Thyroid gland (tissue), 4 donors: ENCODE measurements at regions not wholly inside any gene's neighbourhood (a gene's known extent, or its start where the extent isn't known, plus 50 kb on each side); places are given as distances from the start of the nearest gene placed in this dataset.

Experiments used
- DNase-seq, 2 donors: peaks; one replicate each; pipeline ENCODE4 v3.0.0-alpha.2; 2019
- H3K27ac ChIP-seq, 3 donors: fragments of 200-600 bp; sonication (generic); 1 replicate in 2 of 3; 2 replicates in 1 of 3; pipeline ENCODE4 v1.5.1; 2016 to 2019; ENCODE audit warnings: mild to moderate bottlenecking in 1 of 3, moderate library complexity in 1 of 3
- H3K27me3 ChIP-seq: fragments of 200-600 bp; sonication (generic); one replicate; pipeline ENCODE4 v1.5.1; 2019
- H3K36me3 ChIP-seq, 2 donors: fragments of 200-600 bp; sonication (generic); one replicate each; pipeline ENCODE4 v1.5.1; 2016 to 2019
- H3K4me1 ChIP-seq, 2 donors: fragments of 200-600 bp; sonication (generic); one replicate each; pipeline ENCODE4 v1.5.1; 2017 to 2019
- H3K4me3 ChIP-seq, 3 donors: fragments of 200-600 bp; sonication (generic); replicated peaks in 1 of 3; 1 replicate in 2 of 3; 2 replicates in 1 of 3; pipeline ENCODE4 v1.5.1; 2016; ENCODE audit warnings: mild to moderate bottlenecking in 1 of 3
- H3K9me3 ChIP-seq: fragments of 200-600 bp; sonication (generic); one replicate; pipeline ENCODE4 v1.5.1; 2017
- POLR2A ChIP-seq, 2 donors: fragments of 450-650 bp; IDR thresholded peaks; one replicate each; pipeline ENCODE4 v1.6.1; 2017; ENCODE audit warnings: antibody characterized with exemption in 2 of 2, mild to moderate bottlenecking in 2 of 2, moderate library complexity in 1 of 2
- WGBS, 2 donors: methylation state at CpG; one replicate each; pipeline ENCODE4 v1.1.5; 2017; 5-methylcytosine and 5-hydroxymethylcytosine counted together
- intact Hi-C: fragments of 100-400 bp; cut with DNase I; formaldehyde crosslinking; loops from one replicate; pipeline ENCODE4 v1.15.1; 2023
- TF ChIP-seq, protein P1 (sequence below), 6 experiments: fragments of 200-600 bp in 3 of 6; fragments of 450-650 bp in 3 of 6; sonication (generic) in 3 of 6; IDR thresholded peaks; one replicate each; pipeline ENCODE4 v1.5.1; 2016 to 2019; ENCODE audit warnings: antibody characterized with exemption in 6 of 6, mild to moderate bottlenecking in 2 of 6, inconsistent platforms in 1 of 6, moderate library complexity in 1 of 6

DNA sequence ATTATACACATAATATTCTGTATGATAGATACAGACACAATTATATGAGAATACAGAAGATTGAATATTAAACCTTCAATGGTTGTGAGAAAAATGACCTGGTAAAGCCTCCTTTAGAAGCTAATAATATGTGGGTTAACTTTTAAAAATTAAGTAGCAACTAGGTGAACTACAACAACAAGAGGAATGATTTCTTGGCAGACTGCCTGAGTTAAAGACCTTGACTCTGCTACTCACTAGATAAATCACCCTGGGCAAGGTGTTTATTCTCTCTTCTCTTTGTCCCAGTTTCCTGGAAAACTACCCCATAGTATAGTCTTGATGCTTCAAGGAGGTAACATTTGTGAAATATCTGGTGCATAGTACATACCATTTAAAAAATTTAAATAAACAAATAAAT, 519.6 kb upstream of the TENM4 start:
- no peak overlapping the region for H3K27ac ChIP-seq
- intact Hi-C loops = no loop called here
- H3K4me3 ChIP-seq = no peak overlapping the region
- no peaks in the 10 kb centered on the region for H3K9me3 ChIP-seq
- no peaks in the 10 kb centered on the region for H3K36me3 ChIP-seq
- no peaks in the 10 kb centered on the region for H3K27me3 ChIP-seq
- no peak for DNase-seq
- H3K4me1 ChIP-seq = no peaks in the 10 kb centered on the region
- TF ChIP-seq, protein P1, sequence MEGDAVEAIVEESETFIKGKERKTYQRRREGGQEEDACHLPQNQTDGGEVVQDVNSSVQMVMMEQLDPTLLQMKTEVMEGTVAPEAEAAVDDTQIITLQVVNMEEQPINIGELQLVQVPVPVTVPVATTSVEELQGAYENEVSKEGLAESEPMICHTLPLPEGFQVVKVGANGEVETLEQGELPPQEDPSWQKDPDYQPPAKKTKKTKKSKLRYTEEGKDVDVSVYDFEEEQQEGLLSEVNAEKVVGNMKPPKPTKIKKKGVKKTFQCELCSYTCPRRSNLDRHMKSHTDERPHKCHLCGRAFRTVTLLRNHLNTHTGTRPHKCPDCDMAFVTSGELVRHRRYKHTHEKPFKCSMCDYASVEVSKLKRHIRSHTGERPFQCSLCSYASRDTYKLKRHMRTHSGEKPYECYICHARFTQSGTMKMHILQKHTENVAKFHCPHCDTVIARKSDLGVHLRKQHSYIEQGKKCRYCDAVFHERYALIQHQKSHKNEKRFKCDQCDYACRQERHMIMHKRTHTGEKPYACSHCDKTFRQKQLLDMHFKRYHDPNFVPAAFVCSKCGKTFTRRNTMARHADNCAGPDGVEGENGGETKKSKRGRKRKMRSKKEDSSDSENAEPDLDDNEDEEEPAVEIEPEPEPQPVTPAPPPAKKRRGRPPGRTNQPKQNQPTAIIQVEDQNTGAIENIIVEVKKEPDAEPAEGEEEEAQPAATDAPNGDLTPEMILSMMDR (IDR thresholded peaks at IDR 0.05) = no peak
- TF ChIP-seq POLR2A (IDR thresholded peaks at IDR 0.05) = no peak

DNA sequence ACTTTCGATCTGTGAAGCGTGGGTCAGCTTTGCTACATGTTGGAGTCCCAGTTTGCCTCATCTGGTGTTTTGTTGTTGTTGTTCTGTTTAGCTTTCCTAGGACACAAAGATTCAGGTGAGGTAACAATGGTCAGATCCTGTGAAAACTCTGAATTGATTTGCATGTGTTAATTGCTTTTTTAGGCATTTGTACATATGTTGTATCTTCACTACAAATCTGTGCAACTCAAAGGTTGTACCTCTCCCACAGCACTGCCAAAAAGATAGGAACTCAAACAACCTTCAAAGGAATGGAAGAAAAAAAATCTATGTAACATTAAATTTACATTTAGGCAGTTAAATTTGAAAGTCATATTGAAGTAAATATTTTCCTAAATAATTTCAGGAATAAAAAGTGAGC, 518.5 kb upstream of the TENM4 start:
- no peaks in the 10 kb centered on the region for H3K36me3 ChIP-seq
- 87 to 89% methylated on average over 2 of the region's 2 CpGs for WGBS, 2 donors

DNA sequence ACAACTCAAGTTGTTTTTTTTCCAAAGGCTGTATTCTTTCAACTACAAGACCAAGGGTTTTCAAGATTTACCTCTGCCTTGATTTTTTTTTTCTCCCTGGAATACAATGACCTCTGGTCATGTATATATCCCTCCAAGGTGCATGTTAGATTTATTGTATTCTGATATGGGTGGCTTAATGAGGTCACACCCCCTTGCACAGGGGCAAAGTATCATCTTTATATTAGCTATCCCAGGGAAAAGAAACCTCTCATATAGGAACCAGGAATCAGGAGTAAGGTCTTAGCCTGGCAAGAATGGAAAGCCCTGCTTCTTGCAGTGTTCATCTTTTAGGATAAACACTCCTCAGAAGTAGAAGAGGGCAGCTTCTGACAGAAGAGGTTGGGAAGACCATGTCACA, 516.9 kb upstream of the TENM4 start:
- H3K27me3 ChIP-seq = no peaks in the 10 kb centered on the region
- no peak overlapping the region for H3K4me3 ChIP-seq
- no peaks in the 10 kb centered on the region for H3K36me3 ChIP-seq
- no peak for DNase-seq
- H3K9me3 ChIP-seq = no peaks in the 10 kb centered on the region
- TF ChIP-seq, protein P1 (IDR thresholded peaks at IDR 0.05) = no peak
- no peak for TF ChIP-seq POLR2A (IDR thresholded peaks at IDR 0.05)
- intact Hi-C loops = no loop called here
- no peak overlapping the region for H3K27ac ChIP-seq
- H3K4me1 ChIP-seq = no peaks in the 10 kb centered on the region

More for the DNA sequence above, 518.5 kb upstream of the TENM4 start:
- H3K4me3 ChIP-seq = no peak overlapping the region
- H3K4me1 ChIP-seq = no peaks in the 10 kb centered on the region
- DNase-seq = no peak
- intact Hi-C loops = no loop called here
- TF ChIP-seq POLR2A (IDR thresholded peaks at IDR 0.05) = no peak
- TF ChIP-seq, protein P1 (IDR thresholded peaks at IDR 0.05) = no peak
- no peak overlapping the region for H3K27ac ChIP-seq
- H3K9me3 ChIP-seq = no peaks in the 10 kb centered on the region
- H3K27me3 ChIP-seq = no peaks in the 10 kb centered on the region

DNA sequence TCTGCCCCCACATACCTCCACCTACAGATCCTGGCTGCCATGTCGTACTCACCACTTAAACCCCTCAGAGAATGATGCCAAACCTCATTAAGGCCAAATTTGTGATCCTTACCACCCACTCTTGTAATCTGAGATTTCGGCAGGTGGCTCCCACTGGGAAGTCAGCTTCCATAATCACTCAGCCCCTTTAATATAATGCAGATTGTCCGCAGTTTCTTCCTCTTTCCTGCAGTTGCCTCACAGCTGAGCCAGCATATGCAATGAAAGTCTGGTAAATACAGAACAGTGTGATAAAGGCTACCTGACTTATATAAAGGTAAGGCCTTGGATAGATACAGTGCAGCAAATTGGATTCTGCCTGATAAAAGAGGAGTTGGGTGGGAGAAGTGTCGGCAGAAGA, 515.2 kb upstream of the TENM4 start:
- DNase-seq = no peak
- intact Hi-C loops = no loop called here
- H3K27me3 ChIP-seq = no peaks in the 10 kb centered on the region

DNA sequence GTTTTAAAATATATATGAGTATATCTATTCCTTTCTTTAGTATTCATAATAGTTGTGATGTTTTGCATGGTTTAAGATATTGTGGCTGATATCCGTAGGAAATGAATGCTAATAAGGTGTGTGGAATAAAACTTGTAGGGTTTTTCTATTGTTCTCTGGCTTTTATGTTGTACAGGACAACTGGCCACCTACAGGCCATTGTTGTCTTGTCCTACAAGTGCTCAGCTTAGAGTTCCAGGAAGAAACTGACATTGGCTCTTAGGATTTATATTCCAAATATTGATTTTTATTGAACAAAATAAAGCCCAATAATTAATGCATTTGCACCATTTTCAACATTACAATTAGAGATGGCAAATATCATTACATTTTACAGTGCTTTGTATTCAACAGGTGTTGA, 512.8 kb upstream of the TENM4 start:
- no peak for TF ChIP-seq POLR2A (IDR thresholded peaks at IDR 0.05)
- TF ChIP-seq, protein P1 (IDR thresholded peaks at IDR 0.05) = no peak
- no peak for DNase-seq
- no peak overlapping the region for H3K27ac ChIP-seq
- no peak overlapping the region for H3K4me3 ChIP-seq
- no peaks in the 10 kb centered on the region for H3K4me1 ChIP-seq
- intact Hi-C loops = no loop called here
- WGBS, 2 donors = 85 to 88% methylated on average over 1 of the region's 1 CpG
- H3K9me3 ChIP-seq = no peaks in the 10 kb centered on the region
- no peaks in the 10 kb centered on the region for H3K27me3 ChIP-seq
- H3K36me3 ChIP-seq = no peaks in the 10 kb centered on the region

More for the DNA sequence above, 515.2 kb upstream of the TENM4 start:
- 83 to 89% methylated on average over 4 of the region's 4 CpGs for WGBS, 2 donors
- Histone ChIP-seq H3K9me3 (no peaks in the 10 kb centered on the region), H3K27ac (no peak overlapping the region), H3K4me1 (no peaks in the 10 kb centered on the region), H3K36me3 (no peaks in the 10 kb centered on the region), H3K4me3 (no peak overlapping the region)
- TF ChIP-seq, protein P1 (IDR thresholded peaks at IDR 0.05) = no peak
- no peak for TF ChIP-seq POLR2A (IDR thresholded peaks at IDR 0.05)
